Cardiac muscle cell (in vitro differentiated cells and primary cell): ENCODE measurements at regions not wholly inside any gene's neighbourhood (a gene's known extent, or its start where the extent isn't known, plus 50 kb on each side); places are given as distances from the start of the nearest gene placed in this dataset.
A peak's percentile ranks its signal among the peaks of the same experiment; 100 is the strongest.

ENCODE experiments used
- DNase-seq, 2 donors: peaks; one replicate each; pipeline versions ENCODE4 v3.0.0 to v3.0.0-alpha.2; 2010 to 2017; ENCODE audit warnings: low read depth in 1 of 2, low spot score in 1 of 2
- H3K27ac ChIP-seq: fragments of 200-600 bp; sonication (generic); 2 replicates; pipeline ENCODE4 v1.5.1; 2016
- H3K27me3 ChIP-seq: fragments of 200-600 bp; sonication (generic); 2 replicates; pipeline ENCODE4 v1.6.0; 2016; ENCODE audit warnings: control low read depth
- H3K36me3 ChIP-seq: fragments of 200-600 bp; sonication (generic); 2 replicates; pipeline ENCODE4 v1.5.1; 2016; ENCODE audit warnings: control low read depth
- H3K4me1 ChIP-seq: fragments of 200-600 bp; sonication (generic); 2 replicates; pipeline ENCODE4 v1.8.1; 2017; ENCODE audit warnings: low read depth, mild to moderate bottlenecking, mixed run types
- H3K4me3 ChIP-seq: fragments of 200-600 bp; sonication (generic); 2 replicates; pipeline ENCODE4 v1.5.1; 2016; ENCODE audit warnings: mild to moderate bottlenecking
- H3K9me3 ChIP-seq: fragments of 200-600 bp; sonication (generic); 2 replicates; pipeline ENCODE4 v1.5.1; 2017; ENCODE audit warnings: low read depth, mild to moderate bottlenecking, control low read depth
- TF ChIP-seq, protein P1 (sequence below): IDR thresholded peaks from 2 replicates; pipeline ENCODE4 v1.5.1; 2012; ENCODE audit warnings: low read depth, mild to moderate bottlenecking, low read length

DNA sequence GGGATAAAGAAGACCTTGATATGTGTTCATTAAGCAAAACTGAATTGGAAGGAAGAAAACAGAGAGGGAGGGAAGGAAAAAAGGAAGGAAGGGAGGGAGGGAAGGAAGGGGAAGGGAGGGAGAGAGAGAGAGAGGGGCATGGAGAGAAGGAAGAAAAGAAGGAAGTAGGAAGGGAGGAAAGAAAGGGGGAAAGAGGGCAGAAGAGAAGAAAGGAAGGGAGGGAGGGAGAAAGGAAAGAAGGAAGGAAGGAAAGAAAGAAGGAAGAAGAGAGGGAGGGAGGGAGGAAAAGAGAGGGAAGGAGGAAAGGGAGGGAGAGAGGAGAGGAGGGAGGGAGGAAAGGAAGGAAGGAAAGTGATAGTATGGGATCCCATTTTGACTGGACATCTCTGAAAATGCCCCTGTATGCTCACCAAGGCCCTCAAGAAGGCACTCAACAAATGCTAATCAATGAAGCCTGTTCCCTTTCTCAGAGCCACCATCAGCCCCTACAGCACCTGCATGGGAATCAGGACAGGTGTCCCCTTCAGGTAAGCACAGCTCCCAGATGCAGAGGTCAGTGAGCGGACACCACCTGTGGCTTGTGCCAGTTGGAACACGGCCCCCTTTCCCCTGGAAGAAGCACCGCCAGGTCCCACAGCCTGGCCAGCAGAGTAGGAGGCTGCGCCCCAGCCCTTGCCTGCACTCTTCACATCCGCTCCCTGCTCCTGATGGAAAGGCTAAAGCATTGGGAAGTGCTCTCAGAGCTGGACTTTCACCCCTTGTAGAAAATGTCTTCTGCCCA, 161.4 kb upstream of the DIO3 start:
- no peak for DNase-seq
- Histone ChIP-seq H3K9me3 (no peaks in the 10 kb centered on the region), H3K4me3 (no peak overlapping the region), H3K36me3 (no peaks in the 10 kb centered on the region), H3K4me1 (no peaks in the 10 kb centered on the region), H3K27ac (no peak overlapping the region), H3K27me3 (no peaks in the 10 kb centered on the region)
- TF ChIP-seq, protein P1, sequence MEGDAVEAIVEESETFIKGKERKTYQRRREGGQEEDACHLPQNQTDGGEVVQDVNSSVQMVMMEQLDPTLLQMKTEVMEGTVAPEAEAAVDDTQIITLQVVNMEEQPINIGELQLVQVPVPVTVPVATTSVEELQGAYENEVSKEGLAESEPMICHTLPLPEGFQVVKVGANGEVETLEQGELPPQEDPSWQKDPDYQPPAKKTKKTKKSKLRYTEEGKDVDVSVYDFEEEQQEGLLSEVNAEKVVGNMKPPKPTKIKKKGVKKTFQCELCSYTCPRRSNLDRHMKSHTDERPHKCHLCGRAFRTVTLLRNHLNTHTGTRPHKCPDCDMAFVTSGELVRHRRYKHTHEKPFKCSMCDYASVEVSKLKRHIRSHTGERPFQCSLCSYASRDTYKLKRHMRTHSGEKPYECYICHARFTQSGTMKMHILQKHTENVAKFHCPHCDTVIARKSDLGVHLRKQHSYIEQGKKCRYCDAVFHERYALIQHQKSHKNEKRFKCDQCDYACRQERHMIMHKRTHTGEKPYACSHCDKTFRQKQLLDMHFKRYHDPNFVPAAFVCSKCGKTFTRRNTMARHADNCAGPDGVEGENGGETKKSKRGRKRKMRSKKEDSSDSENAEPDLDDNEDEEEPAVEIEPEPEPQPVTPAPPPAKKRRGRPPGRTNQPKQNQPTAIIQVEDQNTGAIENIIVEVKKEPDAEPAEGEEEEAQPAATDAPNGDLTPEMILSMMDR: no peak

DNA sequence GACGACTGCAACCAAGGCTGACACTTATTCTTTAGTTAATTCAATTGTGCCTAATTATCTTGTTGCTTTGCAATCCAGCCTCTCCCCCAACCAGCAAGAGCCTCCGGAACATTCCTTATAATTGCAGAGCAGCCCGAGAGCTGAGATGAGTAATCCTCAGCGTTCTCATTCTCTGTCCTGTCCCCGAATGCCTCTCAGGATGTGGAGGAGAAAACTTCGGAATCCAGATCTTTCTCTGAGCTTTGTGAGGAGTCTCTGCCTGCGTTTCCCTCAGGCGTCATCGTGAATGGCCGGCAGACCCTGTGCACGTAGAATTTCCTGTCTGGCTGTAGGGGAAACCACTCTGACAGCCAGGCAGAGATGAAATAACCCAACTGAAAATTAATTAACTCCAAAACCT, 160.5 kb upstream of the DIO3 start:
- TF ChIP-seq, protein P1: no peak
- H3K27ac ChIP-seq: no peak overlapping the region
- H3K27me3 ChIP-seq: no peaks in the 10 kb centered on the region
- DNase-seq: peak in 1 of 2 donors; percentile 77
- H3K9me3 ChIP-seq: no peaks in the 10 kb centered on the region
- H3K36me3 ChIP-seq: no peaks in the 10 kb centered on the region
- H3K4me1 ChIP-seq: no peaks in the 10 kb centered on the region
- H3K4me3 ChIP-seq: no peak overlapping the region

DNA sequence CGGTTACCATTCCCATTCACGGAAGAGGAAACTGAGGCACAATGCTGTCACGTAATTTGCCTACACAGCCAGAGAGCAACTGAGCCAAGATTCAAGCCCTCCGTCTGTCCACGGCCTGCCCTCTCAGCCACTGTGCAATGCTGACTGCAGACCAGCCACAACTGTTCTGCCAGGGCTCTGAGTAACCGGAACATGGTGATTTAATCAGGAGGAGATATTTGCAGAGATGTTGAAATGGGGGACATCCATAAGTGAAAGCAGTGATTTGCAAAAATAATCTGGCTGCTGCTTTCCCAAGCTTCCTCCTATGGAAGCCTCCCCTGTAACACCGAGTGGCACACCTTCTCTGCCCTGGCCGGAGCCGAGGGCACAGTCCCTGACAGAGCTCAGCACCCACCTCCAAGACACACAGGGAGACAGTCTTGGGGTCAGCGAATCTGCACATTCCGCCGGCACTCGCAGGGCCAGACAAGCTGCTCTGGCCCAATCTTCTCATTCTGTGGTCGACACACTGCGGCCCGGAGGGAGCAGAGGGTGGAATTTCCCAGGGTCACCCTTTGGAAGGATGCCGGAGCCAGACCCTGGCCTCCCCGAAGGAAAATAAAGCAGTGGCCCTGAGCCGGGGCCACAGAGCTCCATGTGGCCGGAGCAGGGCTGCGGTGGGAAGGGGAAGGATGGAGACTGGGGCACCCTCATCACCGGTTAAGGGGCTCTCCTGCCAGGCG, 158.2 kb upstream of the DIO3 start:
- H3K27ac ChIP-seq: no peak overlapping the region
- H3K27me3 ChIP-seq: no peaks in the 10 kb centered on the region
- TF ChIP-seq, protein P1: no peak
- no peak overlapping the region for H3K4me3 ChIP-seq
- H3K4me1 ChIP-seq: no peaks in the 10 kb centered on the region
- no peaks in the 10 kb centered on the region for H3K36me3 ChIP-seq
- peak in 1 of 2 donors; percentile 73 for DNase-seq
- H3K9me3 ChIP-seq: no peaks in the 10 kb centered on the region

DNA sequence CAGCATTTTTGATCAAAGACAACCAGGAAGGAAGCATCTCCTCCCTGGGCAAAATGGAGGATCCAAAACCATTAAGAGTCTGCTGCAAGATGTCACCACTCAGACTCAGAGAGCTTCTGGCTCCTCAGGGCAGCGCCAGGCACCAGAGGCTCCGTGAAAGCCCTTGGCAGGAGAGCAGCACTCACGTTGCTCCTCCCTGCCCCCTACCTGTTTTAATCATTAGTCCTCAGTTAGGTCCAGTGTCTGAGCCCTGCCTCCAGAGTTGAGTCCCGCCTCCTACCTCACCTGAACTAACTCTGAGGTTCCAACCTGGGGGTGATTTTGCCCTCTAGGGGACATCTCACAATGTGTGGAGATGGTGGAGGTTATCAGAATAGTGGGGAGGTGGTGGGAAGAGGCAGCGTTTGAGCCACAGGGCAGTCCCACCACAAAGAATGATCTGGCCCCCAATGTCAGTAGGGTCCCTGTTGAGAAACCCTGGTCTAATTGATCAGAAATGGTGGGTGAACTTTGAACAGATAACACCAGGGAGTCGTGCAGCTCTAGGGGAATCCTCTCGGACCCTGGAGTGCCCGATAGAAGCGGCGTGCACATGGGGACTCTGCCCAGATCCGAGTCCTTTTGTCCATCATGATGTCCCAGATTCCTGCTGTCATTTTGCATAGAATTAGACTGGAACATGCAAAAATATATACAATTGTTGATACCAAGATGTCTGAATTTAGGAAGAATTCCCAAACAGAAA, 156.7 kb upstream of the DIO3 start:
- no peak overlapping the region for H3K27ac ChIP-seq
- peak; percentile 3 to 17 for DNase-seq
- no peak overlapping the region for H3K4me3 ChIP-seq
- no peaks in the 10 kb centered on the region for H3K36me3 ChIP-seq
- no peaks in the 10 kb centered on the region for H3K27me3 ChIP-seq
- H3K4me1 ChIP-seq: no peaks in the 10 kb centered on the region
- TF ChIP-seq, protein P1: no peak
- H3K9me3 ChIP-seq: no peaks in the 10 kb centered on the region

DNA sequence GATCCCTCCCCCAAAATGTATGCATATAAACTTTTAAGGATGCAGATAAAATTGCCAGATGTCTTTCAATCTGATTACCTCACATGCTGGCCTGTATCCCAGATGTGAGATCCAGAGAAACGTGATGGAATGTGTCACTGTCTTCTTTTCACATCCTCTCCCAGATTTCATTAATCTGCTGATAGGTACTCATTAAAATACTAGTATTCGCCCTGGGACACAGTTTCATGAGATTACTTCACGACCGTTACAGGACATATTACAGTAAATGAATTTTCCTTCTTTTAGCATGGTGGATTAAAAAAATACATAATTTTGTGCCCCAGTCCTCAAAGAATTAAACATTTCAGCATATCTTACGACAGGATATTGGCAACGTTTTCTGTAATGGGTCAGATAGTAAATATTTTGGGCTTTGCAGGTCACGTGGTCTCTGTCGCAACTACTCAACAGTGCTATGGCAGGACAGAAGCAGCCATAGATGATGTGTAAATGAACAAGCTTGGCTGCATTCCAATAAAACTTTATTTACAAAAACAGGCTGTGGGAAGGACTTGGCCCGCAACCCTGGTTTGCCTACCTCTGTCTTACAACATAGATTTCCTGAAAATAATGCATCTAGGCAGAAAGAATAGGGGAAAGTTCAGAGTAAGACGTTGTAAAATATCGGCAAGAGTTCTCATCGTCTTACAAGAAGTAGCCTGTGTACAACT, 156.0 kb upstream of the DIO3 start:
- Histone ChIP-seq H3K27ac (no peak overlapping the region), H3K36me3 (no peaks in the 10 kb centered on the region), H3K27me3 (no peaks in the 10 kb centered on the region), H3K4me1 (no peaks in the 10 kb centered on the region), H3K4me3 (no peak overlapping the region), H3K9me3 (no peaks in the 10 kb centered on the region)
- peak in 1 of 2 donors; percentile 94 for DNase-seq
- TF ChIP-seq, protein P1: no peak
